GM12892 (cell line): ENCODE measurements at regions not wholly inside any gene's neighbourhood (a gene's known extent, or its start where the extent isn't known, plus 50 kb on each side); places are given as distances from the start of the nearest gene placed in this dataset.

Source experiments
- DNase-seq: peaks from one replicate; pipeline ENCODE4 v3.0.0; 2011; ENCODE audit not compliant: insufficient read length
- FAIRE-seq: peaks from 2 replicates; lab custom pipeline; 2011; peaks lifted over from hg19 to GRCh38; lab: Jason Lieb, UNC
- POLR2A ChIP-seq: IDR thresholded peaks from 2 replicates; pipeline ENCODE4 v1.6.1; 2011; ENCODE audit warnings: low read depth, low read length, control low read depth
- POLR2AphosphoS5 ChIP-seq: IDR thresholded peaks from 2 replicates; pipeline ENCODE4 v1.6.1; 2011; ENCODE audit warnings: low read depth, low read length, control low read depth
- TAF1 ChIP-seq: IDR thresholded peaks from 2 replicates; pipeline ENCODE4 v1.6.1; 2011; ENCODE audit warnings: low read depth, mild to moderate bottlenecking, control low read depth, low read length, borderline replicate concordance

- FAIRE-seq = no peak
- no peak for DNase-seq
- TF ChIP-seq POLR2A = no peak
- no peak for TF ChIP-seq TAF1
- TF ChIP-seq POLR2AphosphoS5 = no peak
Measured at GRCh38 chr9:78871452-78872331, 574.8 kb downstream of the PSAT1 start.

DNA sequence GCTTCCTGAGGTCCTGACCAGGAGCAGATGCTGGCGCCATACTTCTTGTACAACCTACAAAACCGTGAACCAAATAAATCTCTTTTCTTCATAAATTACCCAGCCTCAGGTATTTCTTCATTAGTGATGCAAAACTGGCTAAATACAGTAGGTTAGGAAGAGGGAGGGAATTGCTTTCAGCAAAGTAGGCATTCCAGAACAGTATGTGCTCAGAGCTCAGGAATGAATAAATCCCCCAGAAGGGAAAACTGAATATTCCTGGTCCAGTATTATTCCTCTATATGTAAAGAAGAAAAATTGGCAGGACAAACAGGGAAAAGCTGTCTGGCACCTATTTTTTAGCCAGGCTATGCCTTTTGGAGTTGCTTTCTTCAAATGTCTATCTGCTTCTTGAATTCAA lies 577.1 kb downstream of the PSAT1 start:
- DNase-seq (no peak), FAIRE-seq (no peak)
- TF ChIP-seq TAF1 (no peak), POLR2A (no peak), POLR2AphosphoS5 (no peak)

DNA sequence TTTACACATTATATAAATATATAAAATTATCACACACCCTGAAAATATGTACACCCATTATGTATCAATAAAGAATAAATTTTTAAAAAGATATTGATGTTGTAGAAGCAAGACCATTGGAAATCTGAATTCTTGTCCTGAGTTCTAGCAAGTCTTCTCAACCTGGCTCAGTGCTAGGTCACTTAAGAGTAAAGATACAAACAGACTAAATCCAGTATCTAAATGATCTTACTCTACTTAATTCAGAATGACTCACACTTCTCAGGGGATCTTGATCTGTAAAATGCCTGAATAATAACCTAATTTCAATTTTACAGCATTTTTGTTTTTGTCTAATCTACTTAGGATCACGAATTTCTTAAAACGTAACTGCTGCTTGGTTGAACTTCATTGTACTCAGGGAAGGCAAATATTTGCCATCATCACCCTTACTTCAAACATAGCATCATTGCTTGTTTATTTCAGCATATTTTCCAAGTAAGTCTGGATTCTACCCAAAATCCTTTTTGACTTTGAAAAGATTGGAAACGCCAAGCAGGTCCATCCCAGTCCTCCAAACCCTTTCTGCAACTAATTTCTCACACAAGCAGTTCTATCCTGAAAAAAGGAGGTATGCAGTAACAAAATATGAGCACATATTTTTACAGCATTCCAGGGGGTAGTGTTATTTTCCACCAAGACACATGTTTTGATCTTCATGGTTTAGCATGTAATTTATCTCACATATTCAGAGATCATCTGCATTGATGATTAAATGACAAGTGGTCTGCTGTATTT lies 582.6 kb downstream of the PSAT1 start:
- TF ChIP-seq POLR2A (no peak), POLR2AphosphoS5 (no peak), TAF1 (no peak)
- DNase-seq = no peak
- FAIRE-seq = no peak

DNA sequence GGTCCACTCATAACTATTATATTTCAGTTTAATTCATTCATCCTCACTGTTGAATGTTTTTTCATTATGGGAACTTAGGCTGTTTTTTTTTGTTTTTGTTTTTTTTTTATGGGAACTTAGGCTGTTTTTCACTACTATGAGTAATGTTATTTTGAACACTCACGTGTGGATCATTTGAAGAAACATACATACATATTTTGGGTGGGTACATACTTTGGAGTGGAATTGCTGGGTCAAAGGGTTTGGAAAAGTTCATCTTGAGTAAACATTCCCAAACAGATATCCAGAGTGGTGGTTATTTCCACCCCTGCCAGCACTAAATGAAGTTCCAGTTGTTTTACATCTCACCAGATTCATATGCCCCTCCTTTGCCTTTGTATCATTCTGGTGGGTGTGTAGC lies 584.4 kb downstream of the PSAT1 start:
- DNase-seq (no peak), FAIRE-seq (no peak)
- TF ChIP-seq POLR2AphosphoS5 = no peak

DNA sequence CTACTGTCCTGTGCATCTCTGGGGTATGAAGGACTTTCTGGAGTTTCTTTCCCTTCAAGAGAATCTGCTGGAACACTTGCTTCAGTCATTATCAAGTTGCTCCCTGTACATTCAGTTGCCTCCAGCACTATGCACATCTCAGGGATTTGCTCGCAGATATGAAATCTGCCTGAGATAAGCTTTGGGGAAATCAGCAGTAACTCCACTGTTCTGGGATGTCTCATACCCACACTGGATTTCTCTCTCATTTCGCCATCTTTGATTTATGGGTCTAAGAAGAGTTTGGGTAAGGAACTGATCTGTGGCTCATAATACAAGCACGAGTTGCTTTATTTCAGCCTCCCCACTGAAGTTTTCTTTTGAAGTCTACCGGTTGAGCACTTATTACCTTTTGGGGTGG lies 585.6 kb downstream of the PSAT1 start:
- TF ChIP-seq POLR2A (no peak), TAF1 (no peak), POLR2AphosphoS5 (no peak)
- FAIRE-seq = no peak
- no peak for DNase-seq

DNA sequence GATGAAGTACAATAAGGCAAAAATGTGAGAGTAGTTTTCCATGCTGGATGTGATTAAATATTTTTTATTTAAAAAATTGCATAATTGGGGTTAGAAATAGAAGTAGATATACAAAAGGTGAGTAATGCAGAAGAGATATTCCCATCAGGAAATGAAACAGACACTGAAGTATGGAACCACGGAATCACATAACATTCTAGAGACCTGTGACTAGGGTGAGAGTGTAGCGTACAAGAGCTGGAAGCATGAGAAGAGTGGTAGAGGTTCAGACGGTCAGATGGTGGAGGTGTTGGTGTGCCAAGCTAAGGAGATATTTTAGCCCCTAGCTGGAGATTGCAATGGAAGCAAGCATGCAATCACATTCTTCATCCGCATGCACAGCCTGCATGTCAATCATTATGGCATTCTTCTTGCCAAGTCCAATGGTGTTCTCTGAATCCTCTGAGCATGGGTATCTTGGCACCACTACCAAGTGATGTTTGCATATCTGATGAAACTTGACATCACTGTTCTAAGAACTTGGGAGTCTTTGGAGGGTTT lies 587.8 kb downstream of the PSAT1 start:
- TF ChIP-seq POLR2AphosphoS5 = no peak
- TF ChIP-seq TAF1 = no peak
- FAIRE-seq (no peak), DNase-seq (no peak)

- no peak for FAIRE-seq
- no peak for DNase-seq
- TF ChIP-seq POLR2A (no peak), POLR2AphosphoS5 (no peak), TAF1 (no peak)
Measured at GRCh38 chr9:78892182-78892581, 595.3 kb downstream of the PSAT1 start.

- FAIRE-seq (no peak), DNase-seq (no peak)
Measured at GRCh38 chr9:78892769-78893168, 595.8 kb downstream of the PSAT1 start.

GRCh38 chr9:78893774-78894401 lies 597.0 kb downstream of the PSAT1 start:
- TF ChIP-seq POLR2A (no peak), POLR2AphosphoS5 (no peak), TAF1 (no peak)
- FAIRE-seq (no peak), DNase-seq (no peak)

More at GRCh38 chr9:78892769-78893168, 595.8 kb downstream of the PSAT1 start:
- TF ChIP-seq POLR2A (no peak), TAF1 (no peak), POLR2AphosphoS5 (no peak)

GRCh38 chr9:78896479-78896878 lies 599.6 kb downstream of the PSAT1 start:
- FAIRE-seq (no peak), DNase-seq (no peak)
- TF ChIP-seq POLR2A = no peak
- no peak for TF ChIP-seq TAF1
- TF ChIP-seq POLR2AphosphoS5 = no peak

- TF ChIP-seq POLR2A (no peak), POLR2AphosphoS5 (no peak), TAF1 (no peak)
- DNase-seq = no peak
- no peak for FAIRE-seq
Measured at GRCh38 chr9:78898234-78898633, 601.3 kb downstream of the PSAT1 start.
